ENCODE measurements at regions not wholly inside any gene's neighbourhood (a gene's known extent, or its start where the extent isn't known, plus 50 kb on each side); places are given as distances from the start of the nearest gene placed in this dataset.

- Histone ChIP-seq H3K4me3 (ENCODE audit: extremely low read depth, insufficient read depth, low read length, poor library complexity, severe bottlenecking) (no peak overlapping the region), H3K36me3 (ENCODE audit: control insufficient read depth, insufficient read depth, low read length) (no peaks in the 10 kb centered on the region), H3K27ac (ENCODE audit: low read depth, low read length, severe bottlenecking) (no peak overlapping the region), H3K9me3 (ENCODE audit: control insufficient read depth, low read length) (no peaks in the 10 kb centered on the region), H3K4me1 (ENCODE audit: control insufficient read depth, insufficient read depth, low read length, poor library complexity, severe bottlenecking) (no peaks in the 10 kb centered on the region)
- WGBS, 2 experiments (ENCODE audit: insufficient coverage in 2 of 2), result 89 to 93% methylated on average over 10 to 17 of the region's 18 CpGs
Observed at GRCh38 chr1:5296557-5297179, 642.3 kb downstream of the AJAP1 start.

GRCh38 chr1:5296095-5296494 is 641.7 kb downstream of the AJAP1 start:
- Histone ChIP-seq H3K27ac (ENCODE audit: low read depth, low read length, severe bottlenecking) (no peak overlapping the region), H3K4me1 (ENCODE audit: control insufficient read depth, insufficient read depth, low read length, poor library complexity, severe bottlenecking) (no peaks in the 10 kb centered on the region), H3K4me3 (ENCODE audit: extremely low read depth, insufficient read depth, low read length, poor library complexity, severe bottlenecking) (no peak overlapping the region), H3K9me3 (ENCODE audit: control insufficient read depth, low read length) (no peaks in the 10 kb centered on the region), H3K36me3 (ENCODE audit: control insufficient read depth, insufficient read depth, low read length) (no peaks in the 10 kb centered on the region)
- WGBS, 2 experiments (ENCODE audit: insufficient coverage in 2 of 2), result 87 to 92% methylated on average over 11 to 12 of the region's 12 CpGs

GRCh38 chr1:5291889-5292288 is 637.5 kb downstream of the AJAP1 start:
- H3K27ac ChIP-seq (ENCODE audit: low read depth, low read length, severe bottlenecking), result no peak overlapping the region
- no peak overlapping the region for H3K4me3 ChIP-seq (ENCODE audit: extremely low read depth, insufficient read depth, low read length, poor library complexity, severe bottlenecking)
- 63 to 74% methylated on average over 5 to 6 of the region's 6 CpGs for WGBS, 2 experiments (ENCODE audit: insufficient coverage in 2 of 2)

DNA sequence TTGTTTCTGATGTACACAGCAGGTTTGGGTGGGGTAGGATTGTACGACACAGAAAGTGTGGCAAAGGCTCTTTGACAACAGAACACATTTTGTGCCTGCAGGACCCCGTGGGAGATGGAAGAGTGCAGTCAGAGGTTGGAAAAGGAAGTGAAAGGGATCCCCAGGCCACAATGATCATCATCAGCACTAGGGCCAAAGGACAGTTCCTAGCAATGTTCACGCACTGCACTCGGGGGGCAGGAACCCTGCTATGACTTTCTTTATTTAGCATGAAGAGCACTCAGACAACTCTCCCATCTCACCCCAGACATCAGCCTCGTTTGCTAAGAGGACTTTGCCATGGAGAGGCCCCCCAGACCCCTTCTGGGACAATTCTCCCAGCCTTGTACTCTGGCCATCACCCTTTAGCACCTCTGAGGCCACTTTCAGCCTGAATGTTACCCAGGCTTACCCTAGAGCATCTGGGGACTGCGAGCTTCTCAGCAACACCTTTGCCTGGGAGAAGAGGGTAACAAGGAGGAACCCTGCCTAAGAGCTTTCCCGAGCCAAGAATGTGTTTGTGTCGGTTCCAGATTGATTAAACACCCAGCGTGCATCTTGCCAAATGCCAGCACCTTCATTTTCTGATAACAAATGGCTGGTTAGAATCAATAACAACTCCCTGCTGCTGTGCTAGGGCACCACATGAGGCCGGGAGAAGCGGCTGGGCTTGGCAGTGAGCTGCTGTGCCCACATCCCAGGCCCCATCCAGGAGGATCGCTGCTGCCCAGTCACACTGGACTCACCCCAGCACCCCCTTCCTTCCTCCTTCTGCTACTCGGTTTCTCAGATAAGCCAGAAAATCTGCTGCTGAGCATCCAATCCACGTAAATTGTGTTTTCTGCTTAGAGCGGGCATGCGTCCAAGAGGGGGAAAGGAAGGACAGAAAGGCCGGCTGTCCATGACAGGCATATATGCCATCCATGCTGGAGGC is 633.1 kb downstream of the AJAP1 start:
- Histone ChIP-seq H3K4me3 (ENCODE audit: extremely low read depth, insufficient read depth, low read length, poor library complexity, severe bottlenecking) (no peak overlapping the region), H3K27ac (ENCODE audit: low read depth, low read length, severe bottlenecking) (no peak overlapping the region), H3K36me3 (ENCODE audit: control insufficient read depth, insufficient read depth, low read length) (no peaks in the 10 kb centered on the region), H3K4me1 (ENCODE audit: control insufficient read depth, insufficient read depth, low read length, poor library complexity, severe bottlenecking) (no peaks in the 10 kb centered on the region), H3K9me3 (ENCODE audit: control insufficient read depth, low read length) (no peaks in the 10 kb centered on the region)
- 77% methylated on average over 15 to 17 of the region's 17 CpGs for WGBS, 2 experiments (ENCODE audit: insufficient coverage in 2 of 2)

More at GRCh38 chr1:5291889-5292288, 637.5 kb downstream of the AJAP1 start:
- H3K9me3 ChIP-seq (ENCODE audit: control insufficient read depth, low read length), result no peaks in the 10 kb centered on the region
- no peaks in the 10 kb centered on the region for H3K4me1 ChIP-seq (ENCODE audit: control insufficient read depth, insufficient read depth, low read length, poor library complexity, severe bottlenecking)
- H3K36me3 ChIP-seq (ENCODE audit: control insufficient read depth, insufficient read depth, low read length), result no peaks in the 10 kb centered on the region

DNA sequence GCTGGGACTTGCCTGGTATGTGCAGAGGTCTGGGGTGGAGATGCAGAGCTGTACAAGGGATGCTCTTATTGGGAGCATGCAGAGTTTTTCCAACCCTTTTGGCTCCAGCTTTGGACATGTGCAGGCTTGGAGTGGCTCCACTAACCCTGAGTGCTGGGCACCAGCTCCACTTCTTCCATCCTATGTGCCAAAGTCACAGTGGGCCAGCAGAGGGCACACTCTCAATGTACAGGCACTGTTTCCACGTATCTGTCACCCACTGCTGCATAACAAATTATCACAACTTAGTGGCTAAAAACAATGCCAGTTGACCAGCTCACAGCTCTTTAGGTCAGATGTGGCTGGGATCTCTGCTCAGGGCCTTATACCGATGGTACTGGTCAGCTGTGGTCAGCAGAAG is 631.8 kb downstream of the AJAP1 start:
- H3K4me1 ChIP-seq (ENCODE audit: control insufficient read depth, insufficient read depth, low read length, poor library complexity, severe bottlenecking), result no peaks in the 10 kb centered on the region
- WGBS, 2 experiments (ENCODE audit: insufficient coverage in 2 of 2), result 65 to 92% methylated on average over 1 to 2 of the region's 2 CpGs
- H3K36me3 ChIP-seq (ENCODE audit: control insufficient read depth, insufficient read depth, low read length), result no peaks in the 10 kb centered on the region
- H3K4me3 ChIP-seq (ENCODE audit: extremely low read depth, insufficient read depth, low read length, poor library complexity, severe bottlenecking), result no peak overlapping the region
- no peaks in the 10 kb centered on the region for H3K9me3 ChIP-seq (ENCODE audit: control insufficient read depth, low read length)
- no peak overlapping the region for H3K27ac ChIP-seq (ENCODE audit: low read depth, low read length, severe bottlenecking)

GRCh38 chr1:5274527-5274926 is 620.1 kb downstream of the AJAP1 start:
- 53 to 57% methylated on average over 5 of the region's 5 CpGs for WGBS, 2 experiments (ENCODE audit: insufficient coverage in 2 of 2)
- peaks cover 9% of the 10 kb centered on the region for H3K4me1 ChIP-seq (ENCODE audit: control insufficient read depth, insufficient read depth, low read length, poor library complexity, severe bottlenecking)
- no peaks in the 10 kb centered on the region for H3K9me3 ChIP-seq (ENCODE audit: control insufficient read depth, low read length)
- no peak overlapping the region for H3K4me3 ChIP-seq (ENCODE audit: extremely low read depth, insufficient read depth, low read length, poor library complexity, severe bottlenecking)
- no peaks in the 10 kb centered on the region for H3K36me3 ChIP-seq (ENCODE audit: control insufficient read depth, insufficient read depth, low read length)
- no peak overlapping the region for H3K27ac ChIP-seq (ENCODE audit: low read depth, low read length, severe bottlenecking)

- Histone ChIP-seq H3K36me3 (ENCODE audit: control insufficient read depth, insufficient read depth, low read length) (no peaks in the 10 kb centered on the region), H3K4me3 (ENCODE audit: extremely low read depth, insufficient read depth, low read length, poor library complexity, severe bottlenecking) (no peak overlapping the region), H3K4me1 (ENCODE audit: control insufficient read depth, insufficient read depth, low read length, poor library complexity, severe bottlenecking) (peaks cover 9% of the 10 kb centered on the region), H3K27ac (ENCODE audit: low read depth, low read length, severe bottlenecking) (no peak overlapping the region), H3K9me3 (ENCODE audit: control insufficient read depth, low read length) (no peaks in the 10 kb centered on the region)
- WGBS, 2 experiments (ENCODE audit: insufficient coverage in 2 of 2), result 62 to 92% methylated on average over 2 to 3 of the region's 3 CpGs
Observed at GRCh38 chr1:5273280-5274003, 619.0 kb downstream of the AJAP1 start.

DNA sequence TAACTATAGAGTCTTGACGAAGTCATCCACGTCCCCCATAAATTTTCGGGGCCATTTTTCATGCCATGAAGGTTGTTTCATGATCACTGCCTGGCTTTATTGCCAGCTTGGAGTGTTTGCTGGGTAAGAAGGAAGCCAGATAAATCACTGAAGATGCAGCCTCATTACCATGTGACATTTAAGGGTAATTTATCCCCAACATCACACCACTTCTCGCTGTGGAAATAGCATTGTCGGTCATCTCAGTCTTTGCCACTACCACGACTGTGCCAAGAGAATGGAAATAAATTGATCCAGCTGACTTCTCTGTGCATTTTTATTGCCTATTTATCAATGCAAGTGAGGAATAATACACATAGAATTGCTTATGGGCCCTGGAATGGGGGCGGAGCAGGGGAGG is 617.9 kb downstream of the AJAP1 start:
- Histone ChIP-seq H3K4me1 (ENCODE audit: control insufficient read depth, insufficient read depth, low read length, poor library complexity, severe bottlenecking) (peaks cover 9% of the 10 kb centered on the region), H3K9me3 (ENCODE audit: control insufficient read depth, low read length) (no peaks in the 10 kb centered on the region), H3K27ac (ENCODE audit: low read depth, low read length, severe bottlenecking) (no peak overlapping the region), H3K4me3 (ENCODE audit: extremely low read depth, insufficient read depth, low read length, poor library complexity, severe bottlenecking) (no peak overlapping the region), H3K36me3 (ENCODE audit: control insufficient read depth, insufficient read depth, low read length) (no peaks in the 10 kb centered on the region)
- WGBS, 2 experiments (ENCODE audit: insufficient coverage in 2 of 2), result 83 to 93% methylated on average over 1 to 3 of the region's 7 CpGs

GRCh38 chr1:5271264-5271663 is 616.9 kb downstream of the AJAP1 start:
- 100% methylated on average over 1 of the region's 2 CpGs; no CpG with 5 or more reads in 1 of the 2 experiments for WGBS, 2 experiments (ENCODE audit: insufficient coverage in 2 of 2)
- no peak overlapping the region for H3K4me3 ChIP-seq (ENCODE audit: extremely low read depth, insufficient read depth, low read length, poor library complexity, severe bottlenecking)
- H3K4me1 ChIP-seq (ENCODE audit: control insufficient read depth, insufficient read depth, low read length, poor library complexity, severe bottlenecking), result peaks cover 9% of the 10 kb centered on the region
- no peaks in the 10 kb centered on the region for H3K36me3 ChIP-seq (ENCODE audit: control insufficient read depth, insufficient read depth, low read length)
- no peak overlapping the region for H3K27ac ChIP-seq (ENCODE audit: low read depth, low read length, severe bottlenecking)
- no peaks in the 10 kb centered on the region for H3K9me3 ChIP-seq (ENCODE audit: control insufficient read depth, low read length)

DNA sequence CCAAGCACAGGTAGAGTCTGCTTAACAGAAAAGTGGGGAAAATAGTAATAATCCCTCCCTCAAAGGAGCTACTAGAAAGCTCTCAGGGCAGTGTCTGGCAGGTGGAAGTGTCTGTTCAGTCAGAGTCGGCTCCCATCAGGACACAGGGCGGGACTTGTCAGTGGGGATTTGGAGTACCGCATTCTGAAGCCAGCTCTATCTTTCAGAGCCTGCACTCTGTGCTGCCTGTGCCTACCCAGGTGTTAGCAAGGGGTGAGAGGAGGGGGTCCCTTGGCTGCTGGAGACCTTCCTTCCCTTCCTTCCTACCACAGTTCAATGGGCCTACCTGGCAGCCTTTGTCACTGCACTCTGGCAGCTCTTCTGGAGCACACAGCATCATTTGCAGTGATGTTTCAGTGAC is 615.5 kb downstream of the AJAP1 start:
- 93 to 100% methylated on average over 2 to 3 of the region's 3 CpGs for WGBS, 2 experiments (ENCODE audit: insufficient coverage in 2 of 2)

More for the DNA sequence above, 615.5 kb downstream of the AJAP1 start:
- Histone ChIP-seq H3K4me3 (ENCODE audit: extremely low read depth, insufficient read depth, low read length, poor library complexity, severe bottlenecking) (no peak overlapping the region), H3K36me3 (ENCODE audit: control insufficient read depth, insufficient read depth, low read length) (no peaks in the 10 kb centered on the region), H3K27ac (ENCODE audit: low read depth, low read length, severe bottlenecking) (no peak overlapping the region), H3K4me1 (ENCODE audit: control insufficient read depth, insufficient read depth, low read length, poor library complexity, severe bottlenecking) (peaks cover 9% of the 10 kb centered on the region), H3K9me3 (ENCODE audit: control insufficient read depth, low read length) (no peaks in the 10 kb centered on the region)

All from mesodermal cell (in vitro differentiated cells).